ENCODE measurements at regions not wholly inside any gene's neighbourhood (a gene's known extent, or its start where the extent isn't known, plus 50 kb on each side); places are given as distances from the start of the nearest gene placed in this dataset.

DNA sequence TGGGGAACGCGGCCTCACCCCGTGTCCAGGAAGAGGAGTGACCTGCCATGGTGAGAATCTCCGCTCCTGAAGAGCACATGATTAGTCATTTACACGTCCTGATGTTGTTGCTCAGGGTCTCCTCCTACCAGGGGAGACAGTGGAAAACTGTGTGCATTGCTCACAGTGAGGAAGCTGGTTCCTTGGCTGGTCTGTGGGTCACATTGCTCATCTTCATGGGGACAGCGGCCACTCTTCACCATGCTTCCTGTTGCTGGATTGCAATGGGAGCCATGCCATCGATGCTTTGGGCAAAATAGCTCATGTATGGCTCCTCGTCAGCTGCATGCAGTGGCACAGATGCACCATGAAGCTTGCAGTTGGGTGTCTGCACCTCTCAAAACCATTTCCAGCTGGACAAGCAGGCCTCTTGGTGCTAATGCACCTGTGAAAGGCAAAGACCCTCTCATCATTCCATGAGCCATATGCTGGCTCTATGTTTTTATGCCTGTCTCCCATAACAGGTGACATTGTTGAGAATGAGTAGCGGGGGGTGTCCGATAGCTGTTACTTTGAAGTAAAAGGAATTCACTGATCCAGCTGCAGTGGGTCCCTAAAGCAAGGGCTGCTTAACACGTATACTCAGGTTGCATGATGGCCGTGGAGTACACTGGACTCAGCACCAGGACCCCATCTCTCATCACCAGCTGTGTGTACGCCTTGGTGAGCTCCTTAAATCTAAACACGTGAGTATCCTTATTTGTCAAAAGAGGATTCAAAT is 135.0 kb upstream of the ALKAL2 start:
- Mint-ChIP-seq H3K4me3 (no peak overlapping the region), H3K27me3 (ENCODE audit: low read depth) (no peaks in the 10 kb centered on the region), H3K4me1 (peaks cover 14% of the 10 kb centered on the region), H3K27ac (no peak overlapping the region), H3K9me3 (no peaks in the 10 kb centered on the region), H3K36me3 (ENCODE audit: low read depth) (no peaks in the 10 kb centered on the region)
- TF ChIP-seq, protein P1, sequence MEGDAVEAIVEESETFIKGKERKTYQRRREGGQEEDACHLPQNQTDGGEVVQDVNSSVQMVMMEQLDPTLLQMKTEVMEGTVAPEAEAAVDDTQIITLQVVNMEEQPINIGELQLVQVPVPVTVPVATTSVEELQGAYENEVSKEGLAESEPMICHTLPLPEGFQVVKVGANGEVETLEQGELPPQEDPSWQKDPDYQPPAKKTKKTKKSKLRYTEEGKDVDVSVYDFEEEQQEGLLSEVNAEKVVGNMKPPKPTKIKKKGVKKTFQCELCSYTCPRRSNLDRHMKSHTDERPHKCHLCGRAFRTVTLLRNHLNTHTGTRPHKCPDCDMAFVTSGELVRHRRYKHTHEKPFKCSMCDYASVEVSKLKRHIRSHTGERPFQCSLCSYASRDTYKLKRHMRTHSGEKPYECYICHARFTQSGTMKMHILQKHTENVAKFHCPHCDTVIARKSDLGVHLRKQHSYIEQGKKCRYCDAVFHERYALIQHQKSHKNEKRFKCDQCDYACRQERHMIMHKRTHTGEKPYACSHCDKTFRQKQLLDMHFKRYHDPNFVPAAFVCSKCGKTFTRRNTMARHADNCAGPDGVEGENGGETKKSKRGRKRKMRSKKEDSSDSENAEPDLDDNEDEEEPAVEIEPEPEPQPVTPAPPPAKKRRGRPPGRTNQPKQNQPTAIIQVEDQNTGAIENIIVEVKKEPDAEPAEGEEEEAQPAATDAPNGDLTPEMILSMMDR (IDR thresholded peaks at IDR 0.05; ENCODE audit: unreplicated experiment in 3 of 3), result no peak

- H3K4me3 Mint-ChIP-seq, result no peak overlapping the region
- H3K27ac Mint-ChIP-seq, result peak overlapping the region in 1 of 3 experiments; percentile 25
- no peaks in the 10 kb centered on the region for H3K36me3 Mint-ChIP-seq (ENCODE audit: low read depth)
- TF ChIP-seq, protein P1 (IDR thresholded peaks at IDR 0.05; ENCODE audit: unreplicated experiment in 3 of 3), result no peak
- no peaks in the 10 kb centered on the region for H3K9me3 Mint-ChIP-seq
- H3K27me3 Mint-ChIP-seq (ENCODE audit: low read depth), result no peaks in the 10 kb centered on the region
- peaks cover 17% of the 10 kb centered on the region for H3K4me1 Mint-ChIP-seq
Observed at GRCh38 chr2:421406-421805, 133.5 kb upstream of the ALKAL2 start.

- TF ChIP-seq, protein P1 (IDR thresholded peaks at IDR 0.05; ENCODE audit: unreplicated experiment in 3 of 3), result no peak
Observed at GRCh38 chr2:419687-420317, 131.9 kb upstream of the ALKAL2 start.

GRCh38 chr2:417662-418061 is 129.8 kb upstream of the ALKAL2 start:
- Mint-ChIP-seq H3K36me3 (ENCODE audit: low read depth) (no peaks in the 10 kb centered on the region), H3K4me3 (no peak overlapping the region), H3K27ac (no peak overlapping the region), H3K27me3 (ENCODE audit: low read depth) (peaks cover 8% of the 10 kb centered on the region), H3K9me3 (peaks cover 5% of the 10 kb centered on the region), H3K4me1 (peaks cover 17% of the 10 kb centered on the region)
- TF ChIP-seq, protein P1 (IDR thresholded peaks at IDR 0.05; ENCODE audit: unreplicated experiment in 3 of 3), result no peak

More at GRCh38 chr2:419687-420317, 131.9 kb upstream of the ALKAL2 start:
- Mint-ChIP-seq H3K27ac (peak overlapping the region; percentile 51 to 92 (median 89)), H3K4me3 (no peak overlapping the region), H3K4me1 (peaks cover 17% of the 10 kb centered on the region), H3K36me3 (ENCODE audit: low read depth) (no peaks in the 10 kb centered on the region), H3K27me3 (ENCODE audit: low read depth) (peaks cover 7% of the 10 kb centered on the region), H3K9me3 (no peaks in the 10 kb centered on the region)

- Mint-ChIP-seq H3K4me1 (peaks cover 17% of the 10 kb centered on the region), H3K36me3 (ENCODE audit: low read depth) (no peaks in the 10 kb centered on the region), H3K27me3 (ENCODE audit: low read depth) (peaks cover 8% of the 10 kb centered on the region), H3K4me3 (no peak overlapping the region), H3K9me3 (peaks cover 6% of the 10 kb centered on the region), H3K27ac (no peak overlapping the region)
- TF ChIP-seq, protein P1 (IDR thresholded peaks at IDR 0.05; ENCODE audit: unreplicated experiment in 3 of 3), result no peak
Observed at GRCh38 chr2:417006-417405, 129.1 kb upstream of the ALKAL2 start.
